Fibroblast of upper back skin (primary cell): ENCODE measurements at regions not wholly inside any gene's neighbourhood (a gene's known extent, or its start where the extent isn't known, plus 50 kb on each side); places are given as distances from the start of the nearest gene placed in this dataset.

Experiments used
- DNase-seq: peaks from one replicate; pipeline ENCODE4 v3.0.0-alpha.2; 2013

DNA sequence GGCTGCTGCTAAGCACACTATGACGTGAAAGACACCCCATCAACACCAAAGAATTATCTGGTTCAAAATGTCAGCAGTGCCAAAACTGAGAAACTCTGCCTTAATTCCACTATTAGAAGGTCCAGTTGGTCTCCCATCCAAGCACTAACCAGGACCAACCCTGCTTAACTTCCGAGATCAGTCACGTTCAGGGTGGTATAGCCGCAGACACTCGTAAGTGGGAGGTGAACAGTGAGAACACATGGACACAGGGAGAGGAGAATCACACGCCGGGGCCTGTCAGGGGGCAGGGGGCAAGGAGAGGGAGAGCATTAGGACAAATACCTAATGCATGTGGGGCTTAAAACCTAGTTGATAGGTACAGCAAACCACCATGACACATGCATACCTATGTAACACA is 83.4 kb downstream of the C13orf42 start:
- DNase-seq = no peak

DNA sequence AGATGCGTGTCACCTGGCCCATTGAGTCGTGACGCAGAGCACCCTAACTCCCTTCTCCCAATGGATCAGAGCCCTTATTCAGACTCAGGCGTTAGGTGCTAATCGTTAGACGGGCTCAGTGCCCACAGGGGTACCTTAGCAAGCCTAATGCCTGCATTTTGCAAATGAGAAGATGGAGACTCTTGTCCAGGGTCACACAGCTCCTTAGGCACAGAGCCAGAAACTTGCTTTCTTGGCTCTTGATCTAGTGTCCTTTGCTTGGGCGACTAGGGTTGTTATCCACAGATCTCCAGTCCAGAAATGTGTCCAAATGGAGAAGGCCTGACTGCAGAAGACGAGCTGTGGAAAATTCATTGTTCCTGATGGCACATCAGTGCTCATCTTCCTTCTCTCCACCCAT is 85.1 kb downstream of the C13orf42 start:
- DNase-seq = no peak

DNA sequence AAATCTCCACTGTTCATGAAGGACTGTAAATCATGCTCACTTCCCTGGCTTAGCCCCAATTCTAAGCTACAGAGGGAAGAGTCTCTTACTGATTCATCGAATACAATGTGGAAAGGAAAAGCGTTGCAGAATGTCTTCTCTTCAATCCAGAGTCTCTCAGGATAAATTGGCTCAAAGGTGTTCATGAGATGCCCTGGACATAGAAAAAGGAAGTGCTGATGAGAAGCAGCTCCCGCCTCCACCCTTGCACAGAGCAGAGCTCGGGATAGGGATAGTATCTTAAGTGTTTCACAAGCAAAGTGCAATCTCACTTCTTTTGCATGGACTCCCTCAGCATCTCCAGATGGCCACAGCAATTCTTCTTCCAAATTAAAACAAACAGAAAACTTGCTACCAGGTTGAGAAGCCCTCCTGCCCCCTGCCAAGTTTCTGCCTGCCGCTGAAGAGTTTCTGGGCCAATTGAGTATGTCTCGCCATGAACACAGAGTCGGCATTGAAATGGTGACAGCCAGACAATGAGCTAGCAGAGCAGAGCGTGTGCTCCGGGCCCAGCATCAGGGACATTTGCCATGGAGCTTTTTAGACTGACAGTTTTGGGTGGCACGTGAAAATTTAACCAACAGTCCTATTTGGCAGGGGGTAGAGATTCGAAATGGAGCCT is 85.7 kb downstream of the C13orf42 start:
- peak; percentile 6 for DNase-seq

DNA sequence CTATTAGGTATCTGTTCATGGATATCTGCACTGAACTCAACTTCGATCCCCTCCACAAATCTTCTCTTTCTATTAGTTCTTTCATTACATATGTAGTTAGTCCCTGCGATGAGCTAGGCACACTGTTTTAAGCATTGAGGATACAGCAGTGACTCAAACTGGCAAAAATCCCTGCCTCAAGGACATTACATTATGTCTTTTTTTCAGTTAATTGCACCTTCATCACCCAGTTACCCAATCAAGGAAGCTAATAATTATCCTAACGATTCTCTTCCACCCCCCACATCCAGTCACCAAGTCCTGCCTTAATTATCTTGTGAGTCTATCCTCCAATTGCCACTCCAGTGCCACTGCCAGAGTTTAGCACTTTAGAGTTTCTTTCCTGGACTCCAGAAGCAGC is 89.3 kb downstream of the C13orf42 start:
- no peak for DNase-seq

DNA sequence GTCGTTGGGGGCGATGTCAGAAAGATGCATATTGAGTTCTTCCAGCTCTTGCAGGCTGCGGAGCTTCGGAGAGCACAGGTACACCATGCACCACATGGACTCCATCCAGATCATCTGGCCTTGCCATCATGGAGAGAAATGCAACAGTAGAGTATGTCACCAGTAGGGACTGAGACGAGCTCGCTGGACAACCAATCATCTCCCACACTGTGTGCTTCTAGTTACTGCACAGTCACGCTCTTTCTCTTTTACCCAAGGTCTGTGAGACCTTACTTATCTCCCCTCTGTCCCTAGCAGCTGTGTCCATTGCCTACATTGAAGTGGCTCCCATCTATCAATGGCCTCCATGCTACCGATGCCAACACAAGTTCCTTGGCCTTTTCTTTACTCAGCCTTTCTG is 90.5 kb downstream of the C13orf42 start:
- no peak for DNase-seq

DNA sequence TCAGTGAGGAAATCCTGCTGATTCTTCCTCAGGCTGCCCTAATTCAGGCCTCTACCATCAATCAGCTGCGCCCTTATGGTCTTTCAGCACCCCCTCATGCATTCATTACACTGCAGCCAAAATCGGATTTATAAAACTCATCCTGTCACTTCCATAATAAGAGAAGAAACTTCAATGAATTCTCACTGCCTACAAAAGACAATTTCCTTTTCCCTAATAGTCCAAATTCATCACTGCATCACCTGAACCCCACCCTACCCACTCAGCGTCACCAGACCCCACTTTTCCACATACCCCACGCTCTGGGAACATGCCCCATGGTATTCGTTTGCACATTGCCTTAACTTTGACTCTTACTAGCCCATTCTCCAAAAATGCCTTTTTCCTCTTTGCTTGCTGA is 92.0 kb downstream of the C13orf42 start:
- no peak for DNase-seq

DNA sequence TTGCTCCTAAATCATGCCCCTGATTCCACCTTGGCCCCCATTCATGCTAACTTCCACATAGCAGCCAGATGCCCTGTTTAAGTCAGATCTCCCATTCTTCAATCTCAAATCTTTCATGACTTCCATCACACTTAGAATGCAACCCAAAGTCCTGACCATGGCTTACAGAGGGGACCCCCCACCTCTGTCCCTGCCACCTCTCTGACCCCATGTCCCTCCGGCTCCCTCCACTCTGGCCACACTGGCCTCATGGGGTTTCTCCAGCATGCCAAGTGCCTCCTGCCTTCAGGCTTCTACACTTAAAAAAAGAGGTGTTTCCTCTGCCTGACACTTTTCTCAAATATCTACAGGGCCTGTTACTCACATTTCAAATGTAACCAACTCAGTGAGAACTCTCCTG is 93.6 kb downstream of the C13orf42 start:
- no peak for DNase-seq

DNA sequence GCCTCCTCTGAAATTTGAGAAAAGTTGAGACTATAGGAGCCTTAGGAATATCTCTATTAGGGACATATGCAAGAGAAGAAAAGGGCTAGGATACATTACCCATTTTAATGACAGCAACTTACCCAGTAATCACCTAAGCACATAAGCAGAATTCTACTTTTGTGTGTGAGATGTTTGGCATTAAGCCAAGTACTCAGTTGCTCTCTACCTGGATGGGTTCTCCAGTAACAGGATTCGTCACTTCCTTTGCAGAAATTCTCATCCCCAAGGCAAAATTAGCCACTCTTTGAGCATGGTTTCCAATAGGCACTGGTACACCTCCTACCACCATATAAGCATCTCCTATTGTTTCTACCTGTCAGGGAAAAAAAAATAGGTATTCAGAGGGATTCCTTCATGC is 95.1 kb downstream of the C13orf42 start:
- DNase-seq = no peak

DNA sequence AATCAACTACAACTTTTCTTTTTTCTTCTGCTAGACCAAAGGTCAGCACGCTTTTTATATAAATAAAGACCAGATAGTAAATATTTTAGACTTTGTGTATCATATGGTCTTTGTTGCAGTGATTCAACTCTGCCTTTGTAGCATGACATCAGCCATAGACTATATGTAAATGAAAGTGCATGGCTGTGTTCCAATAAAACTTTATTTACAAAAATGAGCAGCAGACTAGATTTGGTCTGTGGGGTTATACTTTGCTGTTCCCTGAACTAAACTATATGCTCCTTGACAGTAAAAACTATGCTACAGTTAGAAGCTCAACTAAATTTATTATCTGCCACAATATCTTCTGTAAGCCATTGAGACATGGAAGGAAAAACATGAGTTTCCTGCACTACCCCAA is 100.0 kb downstream of the RNASEH2B start:
- no peak for DNase-seq

DNA sequence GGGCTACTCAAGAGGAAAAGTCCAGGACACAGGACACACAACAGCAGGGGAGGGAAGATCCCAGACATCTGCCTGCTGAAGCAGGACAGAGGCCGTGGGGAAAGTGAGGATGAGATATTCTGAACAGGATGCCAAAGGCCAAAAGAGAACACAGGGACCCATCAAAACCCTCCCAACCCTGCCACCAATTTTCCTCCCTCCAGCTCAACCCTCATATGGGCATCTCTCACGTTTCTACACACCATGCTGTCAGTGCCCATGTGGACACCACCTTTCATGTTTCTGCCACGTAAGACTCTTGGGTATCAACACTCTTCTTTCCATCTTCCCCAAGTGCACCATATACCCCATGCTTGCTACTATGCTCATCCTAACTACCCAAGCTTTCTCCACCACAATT is 97.6 kb downstream of the RNASEH2B start:
- no peak for DNase-seq

DNA sequence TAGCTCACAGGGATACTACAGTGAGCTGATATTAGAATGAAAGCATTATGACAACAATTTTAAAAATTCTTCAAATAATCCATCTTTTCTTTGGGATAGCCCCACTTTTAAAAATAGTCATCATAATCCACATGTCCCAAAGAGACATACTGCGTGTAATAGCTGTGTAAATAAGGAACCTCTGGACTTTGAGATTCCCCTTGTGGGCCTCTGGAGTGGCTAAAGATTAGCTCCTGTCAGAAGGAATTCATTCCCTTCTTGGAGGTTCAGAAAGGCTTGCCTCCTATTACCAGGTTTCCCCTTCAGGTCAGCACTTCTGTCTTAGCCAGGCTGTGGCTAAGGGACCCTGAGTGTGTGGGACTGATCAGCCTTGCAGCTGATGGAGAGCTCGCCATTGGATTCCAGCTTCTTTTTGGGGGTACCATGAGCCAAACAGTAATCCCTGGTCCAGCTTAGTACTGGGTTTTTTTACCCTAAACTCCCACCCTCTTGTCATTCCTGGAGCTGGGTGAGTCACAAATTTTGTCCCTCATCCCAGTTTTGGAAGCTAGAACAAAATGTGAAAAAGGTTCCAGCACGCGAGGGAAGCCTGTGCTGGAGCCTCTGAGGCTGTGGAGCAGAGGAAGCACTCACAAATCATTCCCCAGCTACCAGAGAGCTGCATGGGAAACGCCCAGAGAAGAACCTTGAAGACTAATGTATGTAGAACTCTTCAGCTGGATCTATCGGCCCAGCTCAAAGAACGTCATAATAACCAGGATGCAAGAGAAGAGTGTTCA is 96.7 kb downstream of the RNASEH2B start:
- DNase-seq = peak; percentile 36
